22Rv1 (cell line): ENCODE measurements at regions not wholly inside any gene's neighbourhood (a gene's known extent, or its start where the extent isn't known, plus 50 kb on each side); places are given as distances from the start of the nearest gene placed in this dataset.

Source experiments
- ZFX ChIP-seq: fragments of 450-650 bp; IDR thresholded peaks from 2 replicates; pipeline ENCODE4 v1.6.1; 2017; ENCODE audit warnings: antibody characterized with exemption, borderline replicate concordance
- TF ChIP-seq, protein P1 (sequence below): fragments of 450-650 bp; IDR thresholded peaks from 2 replicates; pipeline ENCODE4 v1.5.1; 2017; ENCODE audit warnings: mild to moderate bottlenecking

- TF ChIP-seq, protein P1, sequence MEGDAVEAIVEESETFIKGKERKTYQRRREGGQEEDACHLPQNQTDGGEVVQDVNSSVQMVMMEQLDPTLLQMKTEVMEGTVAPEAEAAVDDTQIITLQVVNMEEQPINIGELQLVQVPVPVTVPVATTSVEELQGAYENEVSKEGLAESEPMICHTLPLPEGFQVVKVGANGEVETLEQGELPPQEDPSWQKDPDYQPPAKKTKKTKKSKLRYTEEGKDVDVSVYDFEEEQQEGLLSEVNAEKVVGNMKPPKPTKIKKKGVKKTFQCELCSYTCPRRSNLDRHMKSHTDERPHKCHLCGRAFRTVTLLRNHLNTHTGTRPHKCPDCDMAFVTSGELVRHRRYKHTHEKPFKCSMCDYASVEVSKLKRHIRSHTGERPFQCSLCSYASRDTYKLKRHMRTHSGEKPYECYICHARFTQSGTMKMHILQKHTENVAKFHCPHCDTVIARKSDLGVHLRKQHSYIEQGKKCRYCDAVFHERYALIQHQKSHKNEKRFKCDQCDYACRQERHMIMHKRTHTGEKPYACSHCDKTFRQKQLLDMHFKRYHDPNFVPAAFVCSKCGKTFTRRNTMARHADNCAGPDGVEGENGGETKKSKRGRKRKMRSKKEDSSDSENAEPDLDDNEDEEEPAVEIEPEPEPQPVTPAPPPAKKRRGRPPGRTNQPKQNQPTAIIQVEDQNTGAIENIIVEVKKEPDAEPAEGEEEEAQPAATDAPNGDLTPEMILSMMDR, result no peak
- TF ChIP-seq ZFX, result no peak
Measured at GRCh38 chr4:20042769-20043168, 208.9 kb upstream of the SLIT2 start.
